OCI-LY1 (cell line): ENCODE measurements at regions not wholly inside any gene's neighbourhood (a gene's known extent, or its start where the extent isn't known, plus 50 kb on each side); places are given as distances from the start of the nearest gene placed in this dataset.

Source experiments
- H2AFZ ChIP-seq: fragments of 200-600 bp; sonication (generic), shearing (Covaris generic); 2 replicates; pipeline ENCODE4 v1.6.0; 2014; ENCODE audit warnings: antibody characterized with exemption, mild to moderate bottlenecking, low read length
- H3F3A ChIP-seq: fragments of 200-600 bp; sonication (generic), shearing (Covaris generic); 2 replicates; pipeline ENCODE4 v1.6.0; 2014; ENCODE audit warnings: mild to moderate bottlenecking, antibody characterized with exemption, low read length, moderate library complexity; ENCODE audit not compliant: insufficient read depth
- H3K27ac ChIP-seq: fragments of 200-600 bp; sonication (generic); 2 replicates; pipeline ENCODE4 v1.5.1; 2014; ENCODE audit warnings: low read length, mixed run types, mild to moderate bottlenecking, low read depth; ENCODE audit not compliant: poor library complexity, severe bottlenecking
- H3K27me3 ChIP-seq: fragments of 200-600 bp; sonication (generic); 2 replicates; pipeline ENCODE4 v1.6.0; 2014; ENCODE audit warnings: antibody characterized with exemption, mild to moderate bottlenecking, low read length, moderate library complexity; ENCODE audit not compliant: insufficient read depth
- H3K36me3 ChIP-seq: fragments of 200-600 bp; sonication (generic); 2 replicates; pipeline ENCODE4 v1.6.1; 2014; ENCODE audit warnings: mild to moderate bottlenecking, antibody characterized with exemption, low read length, moderate library complexity, mixed read lengths; ENCODE audit not compliant: insufficient read depth
- H3K4me1 ChIP-seq: fragments of 200-600 bp; sonication (generic); 2 replicates; pipeline ENCODE4 v1.5.1; 2014; ENCODE audit warnings: mild to moderate bottlenecking, low read length, moderate library complexity; ENCODE audit not compliant: insufficient read depth, severe bottlenecking
- H3K4me2 ChIP-seq: fragments of 200-600 bp; sonication (generic), shearing (Covaris generic); 2 replicates; pipeline ENCODE4 v1.6.1; 2014; ENCODE audit warnings: low read length
- H3K4me3 ChIP-seq: fragments of 200-600 bp; sonication (generic); 2 replicates; pipeline ENCODE4 v1.5.1; 2014; ENCODE audit warnings: low read length, low read depth, mild to moderate bottlenecking, mixed read lengths; ENCODE audit not compliant: poor library complexity, severe bottlenecking
- H3K79me2 ChIP-seq: fragments of 200-600 bp; shearing (Covaris generic); 2 replicates; pipeline ENCODE4 v1.6.1; 2016; ENCODE audit warnings: mixed run types, low read length, mixed read lengths; ENCODE audit not compliant: insufficient read depth
- H3K9ac ChIP-seq: fragments of 200-600 bp; sonication (generic), shearing (Covaris generic); 2 replicates; pipeline ENCODE4 v1.6.1; 2014; ENCODE audit warnings: mild to moderate bottlenecking, low read length, mixed read lengths
- H3K9me2 ChIP-seq: fragments of 200-600 bp; sonication (generic), shearing (Covaris generic); 2 replicates; pipeline ENCODE4 v1.6.1; 2014; ENCODE audit warnings: low read depth, mild to moderate bottlenecking, low read length, mixed read lengths
- H3K9me3 ChIP-seq: fragments of 200-600 bp; shearing (Covaris generic); 2 replicates; pipeline ENCODE4 v1.6.1; 2014; ENCODE audit warnings: low read length, mixed read lengths
- H4K20me1 ChIP-seq: fragments of 200-600 bp; sonication (generic), shearing (Covaris generic); 2 replicates; pipeline ENCODE4 v1.6.0; 2016; ENCODE audit warnings: mild to moderate bottlenecking, low read length; ENCODE audit not compliant: insufficient read depth
- EZH2 ChIP-seq: fragments of 200-600 bp; sonication (generic), shearing (Covaris generic); IDR thresholded peaks from 2 replicates; pipeline ENCODE4 v1.8.0; 2017; ENCODE audit warnings: borderline replicate concordance, mixed run types, mild to moderate bottlenecking, antibody characterized with exemption, low read length, moderate library complexity, mixed read lengths
- TF ChIP-seq, protein P1 (sequence below): fragments of 200-600 bp; sonication (generic), shearing (Covaris generic); IDR thresholded peaks from 2 replicates; pipeline ENCODE4 v1.5.1; 2017; ENCODE audit warnings: mild to moderate bottlenecking, antibody characterized with exemption, low read length, moderate library complexity, mixed read lengths

GRCh38 chr5:156147261-156147943 is 179.6 kb upstream of the SGCD start:
- Histone ChIP-seq H3K27me3 (no peaks in the 10 kb centered on the region), H3K9me2 (no peaks in the 10 kb centered on the region), H3K36me3 (no peaks in the 10 kb centered on the region)

GRCh38 chr5:156147944-156148285 is 179.0 kb upstream of the SGCD start:
- TF ChIP-seq, protein P1, sequence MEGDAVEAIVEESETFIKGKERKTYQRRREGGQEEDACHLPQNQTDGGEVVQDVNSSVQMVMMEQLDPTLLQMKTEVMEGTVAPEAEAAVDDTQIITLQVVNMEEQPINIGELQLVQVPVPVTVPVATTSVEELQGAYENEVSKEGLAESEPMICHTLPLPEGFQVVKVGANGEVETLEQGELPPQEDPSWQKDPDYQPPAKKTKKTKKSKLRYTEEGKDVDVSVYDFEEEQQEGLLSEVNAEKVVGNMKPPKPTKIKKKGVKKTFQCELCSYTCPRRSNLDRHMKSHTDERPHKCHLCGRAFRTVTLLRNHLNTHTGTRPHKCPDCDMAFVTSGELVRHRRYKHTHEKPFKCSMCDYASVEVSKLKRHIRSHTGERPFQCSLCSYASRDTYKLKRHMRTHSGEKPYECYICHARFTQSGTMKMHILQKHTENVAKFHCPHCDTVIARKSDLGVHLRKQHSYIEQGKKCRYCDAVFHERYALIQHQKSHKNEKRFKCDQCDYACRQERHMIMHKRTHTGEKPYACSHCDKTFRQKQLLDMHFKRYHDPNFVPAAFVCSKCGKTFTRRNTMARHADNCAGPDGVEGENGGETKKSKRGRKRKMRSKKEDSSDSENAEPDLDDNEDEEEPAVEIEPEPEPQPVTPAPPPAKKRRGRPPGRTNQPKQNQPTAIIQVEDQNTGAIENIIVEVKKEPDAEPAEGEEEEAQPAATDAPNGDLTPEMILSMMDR, result no peak
- Histone ChIP-seq H3K27me3 (no peaks in the 10 kb centered on the region), H3K36me3 (no peaks in the 10 kb centered on the region)

More at GRCh38 chr5:156147261-156147943, 179.6 kb upstream of the SGCD start:
- Histone ChIP-seq H3F3A (no peaks in the 10 kb centered on the region), H3K4me3 (no peak overlapping the region), H3K9me3 (no peaks in the 10 kb centered on the region), H3K4me1 (no peaks in the 10 kb centered on the region), H3K79me2 (no peaks in the 10 kb centered on the region), H3K4me2 (no peak overlapping the region), H3K9ac (no peak overlapping the region), H3K27ac (no peak overlapping the region), H2AFZ (no peak overlapping the region), H4K20me1 (no peaks in the 10 kb centered on the region)
- TF ChIP-seq EZH2, result no peak
- TF ChIP-seq, protein P1, result no peak

DNA sequence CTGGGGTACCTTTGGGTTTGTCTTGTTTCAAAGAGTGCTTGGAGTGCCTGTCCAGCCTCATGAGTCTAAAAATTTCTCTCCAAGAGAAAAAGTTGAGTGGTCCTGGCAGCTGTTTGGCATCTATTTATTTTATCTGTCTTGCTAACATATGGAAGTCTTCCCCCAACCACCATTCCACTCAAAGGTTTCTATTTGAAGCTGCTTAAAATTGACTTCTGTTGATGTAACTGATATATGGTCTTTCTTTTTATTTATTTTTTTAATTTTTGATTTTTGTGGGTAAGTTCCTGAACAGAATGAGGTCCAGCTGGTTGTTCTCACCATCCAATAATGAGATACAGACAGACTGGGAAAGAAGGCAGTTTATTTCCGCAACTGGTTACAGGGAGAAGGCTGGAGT is 178.7 kb upstream of the SGCD start:
- Histone ChIP-seq H3K27ac (no peak overlapping the region), H3K9ac (no peak overlapping the region)

More at GRCh38 chr5:156147944-156148285, 179.0 kb upstream of the SGCD start:
- H3K27ac ChIP-seq, result no peak overlapping the region
- no peak overlapping the region for H3K4me2 ChIP-seq
- no peak overlapping the region for H2AFZ ChIP-seq
- H3K9ac ChIP-seq, result no peak overlapping the region
- no peak overlapping the region for H3K4me3 ChIP-seq
- H3K9me3 ChIP-seq, result no peaks in the 10 kb centered on the region
- H4K20me1 ChIP-seq, result no peaks in the 10 kb centered on the region
- H3K9me2 ChIP-seq, result no peaks in the 10 kb centered on the region
- H3F3A ChIP-seq, result no peaks in the 10 kb centered on the region
- H3K4me1 ChIP-seq, result no peaks in the 10 kb centered on the region
- H3K79me2 ChIP-seq, result no peaks in the 10 kb centered on the region

More for the DNA sequence above, 178.7 kb upstream of the SGCD start:
- H3K79me2 ChIP-seq, result no peaks in the 10 kb centered on the region
- no peaks in the 10 kb centered on the region for H3K9me3 ChIP-seq
- H3K4me1 ChIP-seq, result no peaks in the 10 kb centered on the region
- no peak overlapping the region for H3K4me2 ChIP-seq
- no peaks in the 10 kb centered on the region for H3K9me2 ChIP-seq
- TF ChIP-seq EZH2, result no peak
- TF ChIP-seq, protein P1, result no peak
- H3F3A ChIP-seq, result no peaks in the 10 kb centered on the region
- no peaks in the 10 kb centered on the region for H3K36me3 ChIP-seq
- no peak overlapping the region for H2AFZ ChIP-seq
- H3K27me3 ChIP-seq, result no peaks in the 10 kb centered on the region
- H4K20me1 ChIP-seq, result no peaks in the 10 kb centered on the region
- H3K4me3 ChIP-seq, result no peak overlapping the region
